HG02981 (cell line): ENCODE measurements at regions not wholly inside any gene's neighbourhood (a gene's known extent, or its start where the extent isn't known, plus 50 kb on each side); places are given as distances from the start of the nearest gene placed in this dataset.

Experiments used
- ATAC-seq: cut with Tn5 transposase; IDR thresholded peaks from one replicate; pipeline ENCODE4 v1.9.1; 2021; ENCODE audit warnings: mild to moderate bottlenecking, moderate library complexity; ENCODE audit not compliant: unreplicated experiment

- no peak for ATAC-seq
Observed at GRCh38 chr2:9156483-9156882, 50.1 kb upstream of the ASAP2 start.

DNA sequence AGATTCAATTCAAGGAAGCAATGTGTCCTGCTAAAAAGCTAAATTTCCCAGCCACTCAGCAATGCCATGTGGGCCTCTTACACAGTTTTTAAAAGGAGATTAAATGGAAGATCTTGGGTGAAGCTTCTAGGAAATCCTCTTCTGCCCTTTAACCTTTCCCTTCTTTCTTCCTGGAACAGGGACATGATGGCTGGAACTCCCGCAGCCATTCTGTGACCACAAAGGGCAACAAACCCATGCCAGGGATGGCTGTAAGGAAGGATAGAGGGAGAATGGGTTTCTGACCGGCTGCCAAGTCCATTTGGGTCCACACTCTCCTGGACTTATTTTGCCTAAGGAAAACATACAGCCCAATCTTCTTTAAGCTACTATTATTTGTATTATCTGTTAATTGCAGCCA is 52.6 kb upstream of the ASAP2 start:
- no peak for ATAC-seq

- no peak for ATAC-seq
Observed at GRCh38 chr2:9153643-9153980, 53.0 kb upstream of the ASAP2 start.

DNA sequence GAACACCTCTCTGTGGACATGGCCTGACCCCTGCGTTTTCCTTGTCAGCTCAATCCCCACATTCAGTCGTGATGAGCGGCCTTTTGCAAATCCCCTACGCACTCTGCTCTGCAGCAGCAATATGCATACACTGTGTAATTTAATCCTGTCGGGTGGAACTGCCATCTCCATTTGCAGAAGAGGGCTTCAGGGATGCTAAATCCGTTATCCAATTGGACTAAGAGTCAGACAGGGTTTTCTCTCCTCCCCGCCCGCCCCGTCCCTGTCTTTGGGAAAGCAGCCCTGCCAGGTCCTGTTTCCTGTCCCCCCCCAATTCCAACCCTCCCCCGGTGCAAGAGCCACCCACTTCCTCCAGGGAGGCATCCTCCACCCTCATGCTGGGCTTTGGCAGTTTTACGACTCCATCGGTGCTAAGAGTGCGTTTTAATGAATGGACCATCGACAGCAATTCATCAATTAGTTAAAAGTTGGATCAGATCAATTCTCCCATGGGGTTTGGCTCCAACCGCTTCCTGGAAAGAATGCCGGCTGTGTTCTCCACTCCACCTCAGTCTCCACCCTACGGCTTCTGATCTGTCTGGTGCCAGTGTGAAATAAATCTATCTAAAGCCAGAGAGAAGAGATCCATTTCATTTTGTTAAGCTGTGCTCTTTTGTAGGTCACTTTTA is 53.5 kb upstream of the ASAP2 start:
- no peak for ATAC-seq

GRCh38 chr2:9150906-9151305 is 55.7 kb upstream of the ASAP2 start:
- ATAC-seq, result no peak

- no peak for ATAC-seq
Observed at GRCh38 chr2:9150568-9150900, 56.1 kb upstream of the ASAP2 start.

DNA sequence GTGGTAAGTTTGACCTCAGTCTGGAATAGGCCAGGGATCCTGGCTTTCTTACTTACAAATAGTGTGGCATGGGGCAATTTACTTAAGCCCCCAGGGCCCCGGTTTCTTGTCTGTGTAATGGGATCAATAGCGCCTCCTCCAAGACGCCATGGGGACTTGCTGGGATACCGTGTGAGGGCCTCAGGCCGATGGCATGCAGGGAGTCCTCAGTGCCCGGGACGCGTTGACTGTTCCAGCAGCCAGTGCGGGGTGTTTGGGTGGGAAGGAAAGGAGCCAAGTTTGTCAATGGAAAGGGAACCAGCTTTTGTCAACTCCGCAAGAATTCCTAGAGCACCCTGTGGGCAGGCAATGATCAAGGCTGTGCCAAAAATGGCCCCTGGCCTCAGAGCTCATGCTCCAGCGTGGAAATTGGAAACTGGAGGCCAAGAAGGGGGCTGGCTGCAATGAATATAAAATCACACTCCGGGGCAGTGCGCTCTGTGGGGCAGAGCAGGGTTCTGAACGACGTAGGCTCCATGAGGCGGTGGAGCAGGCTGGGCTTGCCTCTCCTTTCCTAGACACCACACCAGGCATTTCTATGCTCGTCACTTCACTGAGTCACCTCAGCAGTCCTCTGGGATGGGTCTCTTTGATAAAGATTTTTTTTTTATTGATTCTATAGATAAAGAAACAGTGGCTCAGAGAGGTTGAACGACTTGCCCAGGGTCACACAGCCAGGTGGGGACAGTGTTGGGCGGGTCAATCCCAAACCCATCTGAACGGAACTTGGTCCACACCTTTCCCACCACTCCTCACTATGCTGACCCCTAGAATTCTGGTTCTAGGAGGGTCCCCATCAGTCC is 56.7 kb upstream of the ASAP2 start:
- ATAC-seq, result no peak

DNA sequence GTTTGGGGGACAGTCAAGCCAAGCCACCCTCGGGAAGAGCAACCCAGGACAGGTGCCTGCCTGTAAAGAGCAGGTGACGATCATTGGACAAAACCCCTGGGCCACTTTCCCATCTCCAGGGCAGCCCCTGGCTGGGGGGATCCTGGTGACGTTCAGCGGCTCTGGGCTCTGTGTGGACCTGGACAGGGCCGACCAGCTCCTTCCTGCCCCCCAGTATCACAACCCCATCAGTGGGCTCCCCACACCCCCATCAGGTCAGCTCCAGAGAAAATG is 57.3 kb upstream of the ASAP2 start:
- no peak for ATAC-seq

GRCh38 chr2:9146646-9147045 is 60.0 kb upstream of the ASAP2 start:
- no peak for ATAC-seq

- ATAC-seq, result no peak
Observed at GRCh38 chr2:9145752-9146430, 60.7 kb upstream of the ASAP2 start.

DNA sequence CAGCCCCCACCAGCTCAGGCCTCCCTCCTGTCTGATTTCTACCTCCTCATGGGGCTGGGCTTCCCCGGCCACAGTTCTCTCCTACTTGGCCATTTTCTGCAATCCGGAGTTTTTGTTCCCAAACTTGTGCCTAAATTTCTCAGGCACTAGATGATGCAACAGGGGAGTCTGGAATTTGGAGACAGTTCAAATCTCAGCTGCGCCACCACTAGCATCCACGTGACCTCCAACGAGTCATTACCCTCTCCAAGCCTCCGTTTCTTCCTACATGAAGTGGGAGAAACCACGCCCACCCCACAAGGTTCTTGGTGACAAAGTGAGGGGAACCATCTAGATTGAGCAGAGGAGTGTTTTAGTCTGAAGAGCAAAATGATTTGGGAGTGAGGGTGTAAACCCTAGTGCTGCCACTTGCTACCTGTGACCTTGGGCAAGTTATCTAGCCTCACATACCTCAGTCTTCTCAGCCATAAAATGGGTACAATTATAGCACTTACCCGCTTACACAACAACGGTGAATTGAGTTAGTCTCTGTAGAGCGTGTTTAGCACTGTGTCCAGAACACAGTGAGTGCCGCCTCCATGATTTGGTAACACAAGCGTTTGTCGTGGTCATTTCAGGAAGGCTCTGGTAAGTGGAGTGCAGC is 61.4 kb upstream of the ASAP2 start:
- ATAC-seq, result no peak

DNA sequence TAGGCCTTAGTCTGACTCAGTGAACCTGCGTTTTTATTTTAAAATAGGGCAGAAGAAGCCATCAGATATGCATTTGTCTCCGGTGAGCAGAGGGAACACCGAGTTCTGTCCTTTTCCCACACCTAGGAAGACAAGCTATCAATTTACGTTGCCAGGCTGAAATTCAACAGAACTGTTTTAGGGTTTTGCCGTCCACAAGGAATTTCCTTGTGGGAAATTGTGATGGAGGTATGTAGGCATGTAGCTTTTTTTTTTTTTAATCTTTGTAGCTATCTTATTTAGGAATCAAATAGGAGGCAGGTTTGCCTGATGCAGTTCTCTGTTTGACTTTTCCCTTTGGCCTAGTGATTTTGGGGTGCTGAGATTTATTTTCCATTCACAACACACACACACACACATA is 62.0 kb upstream of the ASAP2 start:
- no peak for ATAC-seq

DNA sequence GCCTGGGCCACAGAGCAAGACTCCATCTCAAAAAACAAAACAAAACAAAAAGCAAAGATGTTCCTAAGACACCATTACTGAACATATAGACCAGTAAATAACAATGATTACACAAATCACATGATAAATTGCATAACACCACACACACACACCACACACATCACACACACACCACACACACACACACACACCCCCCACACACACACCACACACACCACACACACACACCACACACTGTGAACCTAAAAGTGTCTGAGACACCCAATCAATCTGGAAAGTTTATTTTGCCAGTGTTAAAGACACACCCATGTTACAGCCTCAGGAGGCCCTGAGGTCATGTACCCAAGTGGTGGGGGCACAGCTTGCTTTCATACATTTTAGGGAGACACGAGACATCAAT is 62.6 kb upstream of the ASAP2 start:
- ATAC-seq, result no peak

DNA sequence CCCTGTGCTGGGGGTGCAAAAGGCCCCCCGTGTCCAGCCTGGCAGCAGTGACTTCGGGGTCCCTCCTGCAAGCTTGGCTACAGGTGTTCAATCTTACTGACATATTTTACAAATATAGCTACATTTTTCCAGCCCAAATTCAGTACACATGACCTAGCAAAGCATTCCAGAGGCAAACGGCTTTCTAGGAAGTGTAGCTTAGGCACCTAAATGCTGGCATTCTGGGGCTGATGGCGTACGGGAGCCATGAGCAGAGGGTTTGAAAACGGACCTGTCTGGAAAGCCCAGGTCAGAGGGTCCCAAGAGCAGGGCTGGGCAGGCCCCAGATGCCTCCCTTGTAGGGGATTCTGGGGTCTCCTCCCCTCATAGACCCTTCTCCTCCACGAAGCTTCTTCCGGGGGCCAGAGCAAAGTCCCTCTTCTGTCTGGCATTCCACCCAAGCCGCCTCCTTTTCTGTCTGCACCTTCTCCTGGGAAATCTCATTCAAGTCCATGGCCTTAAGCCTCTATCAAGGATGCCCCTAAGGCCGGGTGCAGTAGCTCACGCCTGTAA is 63.3 kb upstream of the ASAP2 start:
- no peak for ATAC-seq

DNA sequence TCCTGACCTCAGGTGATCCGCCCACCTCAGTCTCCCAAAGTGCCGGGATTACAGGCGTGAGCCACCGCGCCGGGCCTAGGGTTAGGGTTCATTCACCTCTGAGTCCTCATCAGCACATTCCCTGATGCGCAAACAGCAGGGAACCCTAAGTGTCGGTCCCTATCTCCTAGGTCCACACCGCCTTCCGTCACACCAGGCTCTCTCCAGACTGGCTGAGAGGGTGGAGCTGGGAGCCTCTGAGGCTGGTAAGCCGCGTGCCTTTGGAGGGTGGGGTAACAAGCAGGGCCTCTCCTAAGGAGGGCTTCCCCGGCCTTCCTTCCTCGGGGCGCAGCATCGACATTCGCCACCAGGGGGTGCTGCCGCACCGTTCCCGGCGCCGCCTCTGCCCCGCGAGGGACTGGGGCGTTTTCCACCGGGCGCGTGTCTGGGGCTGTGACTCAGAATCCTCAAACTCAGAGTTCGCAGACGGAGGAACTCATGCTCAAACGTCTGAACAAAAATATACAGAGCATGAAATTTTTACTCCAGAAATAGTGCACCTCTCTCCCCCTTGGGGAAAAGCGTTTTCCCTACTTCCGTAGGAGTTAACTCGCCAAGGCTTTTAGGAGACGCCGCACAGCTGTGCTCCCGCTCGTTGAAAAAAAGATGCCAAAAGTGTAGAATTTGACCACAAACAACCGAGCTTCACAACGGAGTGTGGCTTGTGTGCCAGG is 63.9 kb upstream of the ASAP2 start:
- peak; percentile 85 for ATAC-seq

DNA sequence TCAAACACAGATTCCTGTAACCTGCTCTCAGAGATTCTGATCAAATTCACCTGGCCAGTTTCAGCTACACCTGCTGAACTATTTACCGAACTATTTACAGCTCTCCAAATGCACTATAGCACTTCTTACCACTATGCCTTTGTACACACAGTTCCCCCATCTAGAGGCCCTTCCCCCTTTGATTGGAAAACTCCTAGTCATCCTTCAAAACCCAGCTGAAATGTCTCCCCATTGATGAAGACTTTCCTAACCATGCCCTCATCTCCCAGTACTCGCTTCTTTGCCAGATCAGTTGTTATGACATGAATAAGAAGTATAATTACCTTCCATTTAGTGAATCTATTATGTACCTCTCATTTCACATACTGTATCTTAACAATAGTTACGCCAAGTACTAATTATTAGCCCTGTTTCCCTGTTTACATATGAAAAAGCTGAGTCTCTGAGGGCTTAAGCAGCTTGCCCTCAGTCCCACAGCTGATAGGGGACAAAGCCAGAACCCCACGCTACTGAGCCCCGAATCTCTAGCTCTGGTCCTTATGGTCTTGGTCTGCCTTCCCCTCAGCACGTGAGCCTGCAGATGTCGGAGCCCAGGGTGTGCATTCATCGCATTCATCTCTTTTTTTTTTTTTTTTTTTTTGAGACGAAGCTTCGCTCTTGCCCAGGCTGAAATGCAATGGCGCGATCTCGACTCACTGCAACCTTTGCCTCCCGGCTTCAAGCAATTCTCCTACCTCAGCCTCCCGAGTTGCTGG is 64.7 kb upstream of the ASAP2 start:
- ATAC-seq, result no peak

GRCh38 chr2:9141091-9141667 is 65.4 kb upstream of the ASAP2 start:
- no peak for ATAC-seq

DNA sequence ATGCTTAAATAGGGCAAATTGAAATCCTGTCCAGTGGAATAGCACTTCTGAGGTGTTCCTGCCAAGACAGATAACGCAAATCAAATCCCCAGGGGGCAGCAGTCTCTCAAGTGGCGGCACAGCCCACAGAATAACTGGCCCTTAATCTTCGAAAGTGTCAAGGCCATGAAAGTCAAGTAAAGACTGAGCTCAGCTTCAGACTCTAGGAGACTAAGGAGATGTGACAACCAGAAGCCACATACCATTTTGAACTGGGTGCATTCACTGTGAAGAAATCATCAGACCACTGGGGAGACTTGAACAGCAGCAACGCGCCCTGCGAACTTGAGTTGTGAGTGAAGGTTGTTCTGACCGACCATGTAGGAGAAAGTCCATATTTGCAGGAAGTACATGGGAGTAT is 66.0 kb upstream of the ASAP2 start:
- no peak for ATAC-seq

- no peak for ATAC-seq
Observed at GRCh38 chr2:9139491-9140443, 66.8 kb upstream of the ASAP2 start.
